T-helper 1 cell treated with Interleukin-12 subunit alpha and Interleukin-12 subunit beta and Interleukin-4 antibody, amounts not matched to agents 30 ng/mL and 1 ng/mL, for 36 hours (primary cell): ENCODE measurements at regions not wholly inside any gene's neighbourhood (a gene's known extent, or its start where the extent isn't known, plus 50 kb on each side); places are given as distances from the start of the nearest gene placed in this dataset.
"Not testable (repeated sequence)": the region's sequence is repeated elsewhere in the genome, so short reads cannot be mapped to it uniquely, and the experiment has no call there.

Experiments used
- intact Hi-C: fragments of 100-400 bp; cut with micrococcal nuclease; formaldehyde crosslinking; loops from one replicate; pipeline ENCODE4 v1.15.1; 2024

GRCh38 chr3:79985816-79986215 lies 218.0 kb upstream of the ROBO1 start:
- intact Hi-C loops = no loop called here

GRCh38 chr3:79983118-79983517 lies 215.3 kb upstream of the ROBO1 start:
- intact Hi-C loops = no loop called here

GRCh38 chr3:79979990-79980389 lies 212.2 kb upstream of the ROBO1 start:
- intact Hi-C loops = no loop called here

- intact Hi-C loops = no loop called here
These were observed 208.7 kb upstream of the ROBO1 start for GRCh38 chr3:79976466-79976865.

GRCh38 chr3:79973917-79974595 lies 206.3 kb upstream of the ROBO1 start:
- intact Hi-C loops = no loop called here

GRCh38 chr3:79973482-79973881 lies 205.7 kb upstream of the ROBO1 start:
- intact Hi-C loops = no loop called here

- intact Hi-C loops = loop anchor here (10.0 kb wide), 1 partner anchor 226 kb away; no protein-coding TSS in a partner anchor
These were observed 200.6 kb upstream of the ROBO1 start for GRCh38 chr3:79968418-79968817.

- intact Hi-C loops = loop anchor here (10.0 kb wide), 1 partner anchor 234 kb away; no protein-coding TSS in a partner anchor
These were observed 192.8 kb upstream of the ROBO1 start for GRCh38 chr3:79960594-79960993.

GRCh38 chr3:79957066-79957465 lies 189.3 kb upstream of the ROBO1 start:
- intact Hi-C loops = no loop called here

- intact Hi-C loops = no loop called here
These were observed 187.0 kb upstream of the ROBO1 start for GRCh38 chr3:79954756-79955155.

- intact Hi-C loops = no loop called here
These were observed 185.8 kb upstream of the ROBO1 start for GRCh38 chr3:79953591-79954101.

- intact Hi-C loops = not testable (repeated sequence)
These were observed 183.6 kb upstream of the ROBO1 start for GRCh38 chr3:79951426-79951825.

- intact Hi-C loops = no loop called here
These were observed 180.2 kb upstream of the ROBO1 start for GRCh38 chr3:79947957-79948356.

GRCh38 chr3:79947469-79947868 lies 179.7 kb upstream of the ROBO1 start:
- intact Hi-C loops = no loop called here

GRCh38 chr3:79937567-79937966 lies 169.8 kb upstream of the ROBO1 start:
- intact Hi-C loops = no loop called here

- intact Hi-C loops = no loop called here
These were observed 162.4 kb upstream of the ROBO1 start for GRCh38 chr3:79930196-79930595.

- intact Hi-C loops = no loop called here
These were observed 161.1 kb upstream of the ROBO1 start for GRCh38 chr3:79928687-79929408.

GRCh38 chr3:79926522-79926921 lies 158.7 kb upstream of the ROBO1 start:
- intact Hi-C loops = no loop called here

GRCh38 chr3:79922633-79923032 lies 154.8 kb upstream of the ROBO1 start:
- intact Hi-C loops = no loop called here

- intact Hi-C loops = no loop called here
These were observed 149.8 kb upstream of the ROBO1 start for GRCh38 chr3:79917561-79917960.

GRCh38 chr3:79910337-79910736 lies 142.5 kb upstream of the ROBO1 start:
- intact Hi-C loops = no loop called here

GRCh38 chr3:79906106-79906505 lies 138.3 kb upstream of the ROBO1 start:
- intact Hi-C loops = no loop called here

- intact Hi-C loops = no loop called here
These were observed 134.4 kb upstream of the ROBO1 start for GRCh38 chr3:79902151-79902550.
